Neuronal stem cell (in vitro differentiated cells): ENCODE measurements at regions not wholly inside any gene's neighbourhood (a gene's known extent, or its start where the extent isn't known, plus 50 kb on each side); places are given as distances from the start of the nearest gene placed in this dataset.
A peak's percentile ranks its signal among the peaks of the same experiment; 100 is the strongest.

Experiments used
- DNase-seq: peaks from one replicate; pipeline ENCODE4 v3.0.0-alpha.2; 2013; ENCODE audit warnings: low spot score
- H2AFZ ChIP-seq: one replicate; pipeline ENCODE4 v1.6.1; 2013; ENCODE audit warnings: mild to moderate bottlenecking, low read length, inconsistent platforms
- H2AK5ac ChIP-seq: 2 replicates; pipeline ENCODE4 v1.6.1; 2013; ENCODE audit warnings: low read depth, mild to moderate bottlenecking, inconsistent platforms, low read length, moderate library complexity, mixed read lengths
- H2BK120ac ChIP-seq: 2 replicates; pipeline ENCODE4 v1.6.1; 2013; ENCODE audit warnings: low read depth, mild to moderate bottlenecking, inconsistent platforms, low read length, moderate library complexity, mixed read lengths
- H2BK12ac ChIP-seq: one replicate; pipeline ENCODE4 v1.6.1; 2013; ENCODE audit warnings: low read length, inconsistent platforms
- H2BK15ac ChIP-seq: 2 replicates; pipeline ENCODE4 v1.6.1; 2013; ENCODE audit warnings: mild to moderate bottlenecking, low read length, inconsistent platforms, mixed read lengths
- H2BK5ac ChIP-seq: one replicate; pipeline ENCODE4 v1.6.1; 2013; ENCODE audit warnings: inconsistent platforms, mild to moderate bottlenecking, low read length, moderate library complexity
- H3K14ac ChIP-seq: one replicate; pipeline ENCODE4 v1.6.1; 2013; ENCODE audit warnings: low read length, inconsistent platforms
- H3K18ac ChIP-seq: 2 replicates; pipeline ENCODE4 v1.6.1; 2013; ENCODE audit warnings: low read length, inconsistent platforms
- H3K23ac ChIP-seq: 2 replicates; pipeline ENCODE4 v1.6.1; 2013; ENCODE audit warnings: low read depth, mild to moderate bottlenecking, mixed read lengths, low read length, inconsistent platforms; ENCODE audit not compliant: poor library complexity
- H3K27ac ChIP-seq: replicated peaks from 3 replicates; pipeline ENCODE4 v1.5.1; 2013; ENCODE audit warnings: low read length, inconsistent platforms
- H3K27me3 ChIP-seq, 3 experiments: 2 replicates each; pipeline ENCODE4 v1.6.1; 2013; ENCODE audit warnings: low read length in 3 of 3, mild to moderate bottlenecking in 2 of 3, inconsistent platforms in 1 of 3, low read depth in 1 of 3, mixed read lengths in 1 of 3, moderate library complexity in 1 of 3; ENCODE audit not compliant: control insufficient read depth in 3 of 3, insufficient read depth in 3 of 3
- H3K36me3 ChIP-seq, 2 donors: replicated peaks in 1 of 2; 2 replicates each; pipeline ENCODE4 v1.6.1; 2013; ENCODE audit warnings: low read length in 2 of 2; ENCODE audit not compliant: control insufficient read depth in 2 of 2, insufficient read depth in 2 of 2
- H3K4ac ChIP-seq: 2 replicates; pipeline ENCODE4 v1.6.1; 2013; ENCODE audit warnings: inconsistent platforms, mild to moderate bottlenecking, low read length, moderate library complexity
- H3K4me1 ChIP-seq, 2 donors: 1 replicate in 1 of 2; 2 replicates in 1 of 2; pipeline ENCODE4 v1.6.1; 2013; ENCODE audit warnings: low read length in 2 of 2, low read depth in 1 of 2; ENCODE audit not compliant: control insufficient read depth in 2 of 2, insufficient read depth in 1 of 2
- H3K4me2 ChIP-seq: one replicate; pipeline ENCODE4 v1.6.1; 2013; ENCODE audit warnings: mild to moderate bottlenecking, low read length, inconsistent platforms; ENCODE audit not compliant: insufficient read depth, poor library complexity, severe bottlenecking
- H3K4me3 ChIP-seq, 2 donors: 2 replicates each; pipeline ENCODE4 v1.5.1; 2013; ENCODE audit warnings: low read length in 2 of 2, mild to moderate bottlenecking in 2 of 2, inconsistent platforms in 1 of 2, moderate library complexity in 1 of 2
- H3K79me1 ChIP-seq: one replicate; pipeline ENCODE4 v1.6.1; 2013; ENCODE audit warnings: low read depth, mild to moderate bottlenecking, inconsistent platforms, low read length, moderate library complexity
- H3K9ac ChIP-seq: one replicate; pipeline ENCODE4 v1.6.1; 2013; ENCODE audit warnings: mild to moderate bottlenecking, low read depth, low read length, inconsistent platforms; ENCODE audit not compliant: poor library complexity
- H3K9me3 ChIP-seq, 2 donors: replicated peaks in 1 of 2; 2 replicates each; pipeline versions ENCODE3 to v1.6.1; 2013; ENCODE audit warnings: low read length in 2 of 2, mild to moderate bottlenecking in 2 of 2, inconsistent platforms in 1 of 2, low read depth in 1 of 2, mixed read lengths in 1 of 2, moderate library complexity in 1 of 2; ENCODE audit not compliant: control insufficient read depth in 2 of 2, insufficient read depth in 1 of 2
- H4K8ac ChIP-seq: one replicate; pipeline ENCODE4 v1.6.1; 2013; ENCODE audit warnings: low read depth, mild to moderate bottlenecking, inconsistent platforms, low read length, moderate library complexity
- H4K91ac ChIP-seq: one replicate; pipeline ENCODE4 v1.6.1; 2013; ENCODE audit warnings: low read length, low read depth, mild to moderate bottlenecking, inconsistent platforms; ENCODE audit not compliant: poor library complexity
- WGBS, 2 donors: extraction: QIAGEN DNeasy Blood & Tissue Kit; methylation state at CpG; one replicate each; pipeline ENCODE4 v1.1.7; 2013; ENCODE audit warnings: missing lambda C conversion rate in 2 of 2, mixed read lengths in 1 of 2; ENCODE audit not compliant: insufficient read length in 2 of 2, insufficient replicate concordance in 1 of 2; ENCODE audit errors: extremely low coverage in 2 of 2; 5-methylcytosine and 5-hydroxymethylcytosine counted together

GRCh38 chr17:79391376-79392233 is 219.2 kb downstream of the RBFOX3 start:
- WGBS, 2 donors = no CpG with 5 or more reads among the region's 31 CpGs
- Histone ChIP-seq H3K4me2 (no peak overlapping the region), H4K91ac (no peak overlapping the region), H3K4me1 (peaks cover 0 to 5% of the 10 kb centered on the region in 2 donors), H3K18ac (no peak overlapping the region), H3K27ac (no peak overlapping the region), H3K9me3 (peaks cover 0 to 8% of the 10 kb centered on the region in 2 donors), H2BK120ac (no peak overlapping the region), H3K9ac (no peak overlapping the region), H2AK5ac (peak overlapping the region; percentile 7), H3K79me1 (peaks cover 3% of the 10 kb centered on the region), H3K27me3 (peaks cover 0 to 64% (median 14%) of the 10 kb centered on the region in 3 experiments), H2BK15ac (no peak overlapping the region), H2BK12ac (no peak overlapping the region), H4K8ac (no peak overlapping the region), H3K4ac (no peak overlapping the region), H2BK5ac (no peak overlapping the region), H3K23ac (peak overlapping the region; percentile 70), H3K14ac (no peak overlapping the region), H3K4me3 (no peak overlapping the region), H2AFZ (no peak overlapping the region), H3K36me3 (no peaks in the 10 kb centered on the region)
- DNase-seq = peak; percentile 85

DNA sequence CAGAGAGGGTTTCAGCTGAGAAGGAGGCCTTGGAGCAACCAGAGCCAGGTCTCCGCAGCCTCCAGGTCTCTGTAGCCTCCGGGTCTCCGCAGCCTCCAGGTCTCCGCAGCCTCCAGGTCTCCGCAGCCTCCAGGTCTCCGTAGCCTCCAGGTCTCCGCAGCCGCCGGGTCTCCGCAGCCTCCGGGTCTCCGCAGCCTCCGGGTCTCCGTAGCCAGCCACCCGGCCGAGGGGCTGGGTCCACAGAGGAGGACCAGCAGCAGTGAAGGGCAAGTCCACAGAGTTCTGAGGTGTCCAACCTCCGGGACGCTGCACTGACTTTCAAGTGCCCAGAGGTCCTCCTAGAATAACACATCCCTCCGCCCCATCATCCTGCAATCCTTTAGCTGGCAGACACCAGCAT is 221.0 kb downstream of the RBFOX3 start:
- Histone ChIP-seq H3K27ac (no peak overlapping the region), H3K9me3 (peaks cover 0 to 8% of the 10 kb centered on the region in 2 donors), H2BK15ac (no peak overlapping the region), H3K18ac (no peak overlapping the region), H3K79me1 (peaks cover 3% of the 10 kb centered on the region), H3K4ac (no peak overlapping the region), H3K14ac (no peak overlapping the region), H3K36me3 (no peaks in the 10 kb centered on the region), H3K23ac (no peak overlapping the region), H3K4me2 (no peak overlapping the region), H2AFZ (no peak overlapping the region), H3K9ac (no peak overlapping the region), H2BK5ac (no peak overlapping the region), H3K27me3 (peaks cover 0 to 54% (median 14%) of the 10 kb centered on the region in 3 experiments), H3K4me1 (peaks cover 0 to 5% of the 10 kb centered on the region in 2 donors), H4K91ac (no peak overlapping the region), H3K4me3 (no peak overlapping the region), H2BK12ac (no peak overlapping the region), H2AK5ac (no peak overlapping the region), H2BK120ac (no peak overlapping the region), H4K8ac (no peak overlapping the region)
- WGBS, 2 donors = no CpG with 5 or more reads among the region's 19 CpGs
- DNase-seq = no peak

GRCh38 chr17:79388556-79389295 is 222.1 kb downstream of the RBFOX3 start:
- Histone ChIP-seq H2BK12ac (no peak overlapping the region), H3K27me3 (peaks cover 0 to 50% (median 14%) of the 10 kb centered on the region in 3 experiments), H2BK120ac (no peak overlapping the region), H3K18ac (peak overlapping the region; percentile 29), H3K79me1 (peaks cover 3% of the 10 kb centered on the region), H3K14ac (no peak overlapping the region), H2BK15ac (no peak overlapping the region), H4K8ac (no peak overlapping the region), H3K36me3 (no peaks in the 10 kb centered on the region), H2AFZ (no peak overlapping the region), H3K4me3 (no peak overlapping the region), H3K9ac (no peak overlapping the region), H3K4ac (no peak overlapping the region), H2AK5ac (no peak overlapping the region), H3K4me1 (peaks cover 0 to 5% of the 10 kb centered on the region in 2 donors), H3K4me2 (no peak overlapping the region), H3K23ac (peak overlapping the region; percentile 49), H3K9me3 (peaks cover 0 to 7% of the 10 kb centered on the region in 2 donors), H4K91ac (no peak overlapping the region), H3K27ac (no peak overlapping the region), H2BK5ac (no peak overlapping the region)
- no CpG with 5 or more reads among the region's 28 CpGs for WGBS, 2 donors
- DNase-seq = peak; percentile 46

DNA sequence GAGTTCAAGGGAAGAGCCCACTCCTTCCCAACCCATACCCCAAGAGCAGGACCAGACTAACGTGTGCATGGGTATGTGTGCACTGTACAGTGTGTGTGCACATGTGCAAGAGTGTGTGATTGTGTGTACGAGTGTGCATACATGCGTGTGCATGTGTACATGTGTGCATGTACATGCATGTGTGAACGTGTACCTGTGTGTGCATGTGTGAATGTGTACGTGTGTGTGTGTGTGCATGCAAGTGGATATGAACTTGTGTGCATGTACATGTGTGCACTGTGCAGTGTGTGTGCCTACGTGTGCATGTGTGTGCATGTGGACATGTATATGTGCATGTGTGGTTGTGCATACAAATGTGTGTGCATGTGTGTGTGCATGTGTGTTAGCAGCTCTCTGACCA is 223.1 kb downstream of the RBFOX3 start:
- H3K9me3 ChIP-seq = peaks cover 0 to 7% of the 10 kb centered on the region in 2 donors
- DNase-seq = no peak
- peak overlapping the region; percentile 34 for H4K91ac ChIP-seq
- peak overlapping the region; percentile 12 for H3K23ac ChIP-seq
- H3K27ac ChIP-seq = no peak overlapping the region
- no CpG with 5 or more reads among the region's 6 CpGs for WGBS, 2 donors
- peak overlapping the region; percentile 73 for H3K14ac ChIP-seq
- H3K9ac ChIP-seq = peak overlapping the region; percentile 56
- H3K36me3 ChIP-seq = no peaks in the 10 kb centered on the region
- H3K27me3 ChIP-seq = peaks cover 0 to 54% (median 13%) of the 10 kb centered on the region in 3 experiments
- peaks cover 0 to 5% of the 10 kb centered on the region in 2 donors for H3K4me1 ChIP-seq
- H3K79me1 ChIP-seq = peaks cover 3% of the 10 kb centered on the region
- no peak overlapping the region for H2AK5ac ChIP-seq
- peak overlapping the region; percentile 36 for H3K18ac ChIP-seq
- H2BK120ac ChIP-seq = no peak overlapping the region
- no peak overlapping the region for H4K8ac ChIP-seq
- H2BK15ac ChIP-seq = no peak overlapping the region
- H3K4ac ChIP-seq = no peak overlapping the region
- no peak overlapping the region for H2BK12ac ChIP-seq
- H2BK5ac ChIP-seq = no peak overlapping the region
- H2AFZ ChIP-seq = no peak overlapping the region
- H3K4me3 ChIP-seq = peak overlapping the region in 1 of 2 donors; percentile 45
- H3K4me2 ChIP-seq = no peak overlapping the region
